ENCODE measurements at regions not wholly inside any gene's neighbourhood (a gene's known extent, or its start where the extent isn't known, plus 50 kb on each side); places are given as distances from the start of the nearest gene placed in this dataset.

- Mint-ChIP-seq H3K4me1 (ENCODE audit: low read depth) (no peaks in the 10 kb centered on the region), H3K36me3 (ENCODE audit: low read depth) (no peaks in the 10 kb centered on the region), H3K27me3 (ENCODE audit: low read depth) (peaks cover 4% of the 10 kb centered on the region), H3K9me3 (ENCODE audit: insufficient read depth) (no peaks in the 10 kb centered on the region), H3K4me3 (no peak overlapping the region), H3K27ac (no peak overlapping the region)
- DNase-seq (no peak), ATAC-seq (no peak)
- ChIA-PET CTCF (no interaction called here), POLR2A (no interaction called here)
These were observed 218.8 kb upstream of the TMPO start for GRCh38 chr12:98296462-98297079.

- CTCF ChIA-PET: no interaction called here
- Mint-ChIP-seq H3K4me3 (no peak overlapping the region), H3K36me3 (ENCODE audit: low read depth) (no peaks in the 10 kb centered on the region), H3K27ac (no peak overlapping the region), H3K9me3 (ENCODE audit: insufficient read depth) (no peaks in the 10 kb centered on the region), H3K27me3 (ENCODE audit: low read depth) (peaks cover 4% of the 10 kb centered on the region), H3K4me1 (ENCODE audit: low read depth) (no peaks in the 10 kb centered on the region)
- POLR2A ChIA-PET: no interaction called here
- ATAC-seq: no peak
- no peak for DNase-seq
These were observed 217.9 kb upstream of the TMPO start for GRCh38 chr12:98297538-98297937.

DNA sequence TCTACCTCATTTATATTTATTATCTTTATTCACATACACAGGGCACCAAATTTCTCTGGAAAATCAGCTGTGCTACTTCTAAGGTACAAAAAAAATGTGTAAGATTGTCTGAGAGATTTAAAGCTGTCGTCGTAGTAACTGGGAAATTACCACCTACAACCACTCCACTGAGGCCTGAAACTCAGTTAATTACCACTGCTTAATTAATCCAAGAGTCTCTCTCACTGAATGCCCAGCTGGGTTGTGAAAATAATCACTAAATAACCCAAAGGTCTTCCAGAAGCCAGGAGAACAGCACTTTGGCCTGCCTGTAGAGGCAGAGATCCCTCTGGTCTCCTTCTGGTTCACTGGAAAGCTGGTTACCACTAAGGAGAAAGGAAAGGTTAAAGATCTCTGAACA, 207.2 kb upstream of the TMPO start:
- ChIA-PET CTCF (no interaction called here), POLR2A (no interaction called here)
- Mint-ChIP-seq H3K27ac (no peak overlapping the region), H3K27me3 (ENCODE audit: low read depth) (peaks cover 3% of the 10 kb centered on the region), H3K9me3 (ENCODE audit: insufficient read depth) (no peaks in the 10 kb centered on the region), H3K4me3 (no peak overlapping the region), H3K4me1 (ENCODE audit: low read depth) (no peaks in the 10 kb centered on the region), H3K36me3 (ENCODE audit: low read depth) (no peaks in the 10 kb centered on the region)
- DNase-seq (no peak), ATAC-seq (no peak)

DNA sequence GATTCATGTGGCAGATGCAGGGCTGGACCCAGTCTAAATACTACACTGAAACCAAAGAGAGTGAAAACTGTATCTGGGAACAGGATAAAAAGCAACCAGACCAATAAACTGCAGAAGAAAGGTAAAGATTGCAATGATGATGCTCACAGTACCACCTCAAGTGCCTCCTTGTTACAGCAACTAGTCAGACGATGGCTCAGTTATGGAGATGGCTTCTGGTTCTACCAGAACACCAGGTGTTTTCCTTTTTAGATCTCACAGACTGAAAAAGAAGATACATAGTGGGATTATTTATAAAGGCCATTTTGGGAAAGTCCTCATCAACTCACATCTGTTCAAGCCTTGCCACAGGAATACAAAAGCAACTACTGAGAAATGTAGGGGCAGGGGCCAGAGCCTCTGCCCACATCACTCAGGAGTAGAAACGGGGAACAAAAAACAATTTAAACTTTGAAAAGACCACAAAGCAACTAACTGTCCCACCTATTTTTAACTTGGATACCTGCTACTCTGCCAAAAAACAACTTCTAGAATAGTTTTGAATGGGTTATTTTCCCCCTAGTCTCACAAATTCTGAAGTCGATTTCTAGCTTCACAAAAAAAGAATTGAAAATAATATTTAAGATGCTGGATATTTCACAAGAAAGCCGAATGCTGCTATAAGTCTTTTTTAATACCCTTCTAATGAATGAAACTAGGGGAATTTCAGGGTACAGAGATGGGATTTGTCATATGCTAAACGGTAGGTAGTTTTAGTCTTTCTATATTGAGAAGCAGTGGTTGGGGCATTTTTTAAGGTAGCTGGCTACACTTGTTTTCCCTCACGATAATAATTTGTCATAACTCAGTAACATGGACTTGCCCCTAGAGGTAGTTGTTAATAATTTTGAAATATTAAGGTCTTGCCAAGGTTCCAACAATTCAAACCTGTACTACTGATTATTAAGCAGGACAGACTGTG, 197.2 kb upstream of the TMPO start:
- DNase-seq (no peak), ATAC-seq (no peak)
- Mint-ChIP-seq H3K36me3 (ENCODE audit: low read depth) (no peaks in the 10 kb centered on the region), H3K27ac (no peak overlapping the region), H3K9me3 (ENCODE audit: insufficient read depth) (no peaks in the 10 kb centered on the region), H3K4me3 (no peak overlapping the region), H3K27me3 (ENCODE audit: low read depth) (peaks cover 15% of the 10 kb centered on the region), H3K4me1 (ENCODE audit: low read depth) (no peaks in the 10 kb centered on the region)
- ChIA-PET POLR2A (no interaction called here), CTCF (no interaction called here)

GRCh38 chr12:98319716-98320425, 195.5 kb upstream of the TMPO start:
- Mint-ChIP-seq H3K4me3 (no peak overlapping the region), H3K9me3 (ENCODE audit: insufficient read depth) (no peaks in the 10 kb centered on the region), H3K27me3 (ENCODE audit: low read depth) (peaks cover 11% of the 10 kb centered on the region), H3K27ac (no peak overlapping the region), H3K36me3 (ENCODE audit: low read depth) (no peaks in the 10 kb centered on the region), H3K4me1 (ENCODE audit: low read depth) (no peaks in the 10 kb centered on the region)
- DNase-seq: no peak
- POLR2A ChIA-PET: no interaction called here
- no peak for ATAC-seq
- CTCF ChIA-PET: no interaction called here

DNA sequence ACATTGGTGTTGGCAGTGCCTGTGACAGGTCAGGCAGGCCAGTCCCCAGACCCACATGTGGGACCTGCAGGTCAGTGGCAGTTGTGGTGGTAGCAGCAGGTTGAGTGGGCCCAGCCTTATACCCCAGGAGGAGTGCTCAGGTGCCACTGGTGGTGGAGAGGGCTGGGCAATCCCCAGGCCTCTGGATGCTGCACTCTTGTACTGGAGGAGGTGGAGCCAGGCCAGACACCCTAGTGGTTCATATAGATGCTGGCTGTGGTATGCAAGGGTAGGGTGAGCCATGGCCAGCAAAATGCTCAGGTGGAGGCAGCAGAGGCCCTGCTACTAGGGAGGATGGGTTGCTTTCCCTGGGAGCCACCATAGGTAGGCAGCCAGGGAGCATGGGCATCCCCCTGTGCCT, 190.4 kb upstream of the TMPO start:
- ChIA-PET CTCF (no interaction called here), POLR2A (no interaction called here)
- no peak overlapping the region for H3K4me3 Mint-ChIP-seq
- no peaks in the 10 kb centered on the region for H3K9me3 Mint-ChIP-seq (ENCODE audit: insufficient read depth)
- H3K27ac Mint-ChIP-seq: no peak overlapping the region
- H3K4me1 Mint-ChIP-seq (ENCODE audit: low read depth): no peaks in the 10 kb centered on the region
- ATAC-seq: no peak
- H3K36me3 Mint-ChIP-seq (ENCODE audit: low read depth): no peaks in the 10 kb centered on the region
- no peak for DNase-seq
- H3K27me3 Mint-ChIP-seq (ENCODE audit: low read depth): peaks cover 4% of the 10 kb centered on the region

GRCh38 chr12:98328467-98328866, 186.9 kb upstream of the TMPO start:
- Mint-ChIP-seq H3K4me3 (no peak overlapping the region), H3K36me3 (ENCODE audit: low read depth) (no peaks in the 10 kb centered on the region), H3K9me3 (ENCODE audit: insufficient read depth) (no peaks in the 10 kb centered on the region), H3K27ac (no peak overlapping the region), H3K4me1 (ENCODE audit: low read depth) (no peaks in the 10 kb centered on the region), H3K27me3 (ENCODE audit: low read depth) (peaks cover 2% of the 10 kb centered on the region)
- DNase-seq: no peak
- ATAC-seq: no peak
- CTCF ChIA-PET: no interaction called here
- POLR2A ChIA-PET: no interaction called here

GRCh38 chr12:98329589-98329988, 185.8 kb upstream of the TMPO start:
- Mint-ChIP-seq H3K27ac (no peak overlapping the region), H3K27me3 (ENCODE audit: low read depth) (peaks cover 2% of the 10 kb centered on the region), H3K36me3 (ENCODE audit: low read depth) (no peaks in the 10 kb centered on the region), H3K9me3 (ENCODE audit: insufficient read depth) (no peaks in the 10 kb centered on the region), H3K4me1 (ENCODE audit: low read depth) (no peaks in the 10 kb centered on the region), H3K4me3 (no peak overlapping the region)
- ChIA-PET POLR2A (no interaction called here), CTCF (no interaction called here)
- ATAC-seq (no peak), DNase-seq (no peak)

GRCh38 chr12:98332642-98333041, 182.7 kb upstream of the TMPO start:
- Mint-ChIP-seq H3K27me3 (ENCODE audit: low read depth) (peaks cover 8% of the 10 kb centered on the region), H3K36me3 (ENCODE audit: low read depth) (no peaks in the 10 kb centered on the region), H3K4me1 (ENCODE audit: low read depth) (no peaks in the 10 kb centered on the region), H3K9me3 (ENCODE audit: insufficient read depth) (no peaks in the 10 kb centered on the region), H3K27ac (no peak overlapping the region), H3K4me3 (no peak overlapping the region)
- ChIA-PET POLR2A (no interaction called here), CTCF (no interaction called here)
- no peak for ATAC-seq
- DNase-seq: no peak

DNA sequence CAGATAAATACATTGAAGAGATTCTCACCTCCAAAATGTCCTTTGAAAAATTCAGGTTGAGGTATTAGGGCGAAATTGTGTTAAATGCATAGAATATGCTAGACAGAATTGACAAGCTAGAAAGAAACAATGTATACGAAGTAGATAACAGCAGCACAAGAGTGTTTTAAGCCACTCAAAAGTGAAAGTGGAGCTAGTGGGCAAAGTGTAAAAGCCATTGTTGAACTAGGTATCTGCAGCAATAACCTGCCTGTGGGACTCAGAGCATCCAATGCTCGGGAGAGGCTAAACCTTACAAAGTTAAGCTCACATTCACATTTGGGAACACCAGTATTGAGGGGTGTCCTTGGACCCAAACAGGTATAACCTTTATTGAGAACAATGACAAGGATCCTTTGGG, 180.6 kb upstream of the TMPO start:
- Mint-ChIP-seq H3K4me3 (no peak overlapping the region), H3K27me3 (ENCODE audit: low read depth) (peaks cover 10% of the 10 kb centered on the region), H3K9me3 (ENCODE audit: insufficient read depth) (no peaks in the 10 kb centered on the region), H3K27ac (no peak overlapping the region), H3K4me1 (ENCODE audit: low read depth) (no peaks in the 10 kb centered on the region), H3K36me3 (ENCODE audit: low read depth) (no peaks in the 10 kb centered on the region)
- CTCF ChIA-PET: no interaction called here
- ATAC-seq (no peak), DNase-seq (no peak)
- POLR2A ChIA-PET: no interaction called here

DNA sequence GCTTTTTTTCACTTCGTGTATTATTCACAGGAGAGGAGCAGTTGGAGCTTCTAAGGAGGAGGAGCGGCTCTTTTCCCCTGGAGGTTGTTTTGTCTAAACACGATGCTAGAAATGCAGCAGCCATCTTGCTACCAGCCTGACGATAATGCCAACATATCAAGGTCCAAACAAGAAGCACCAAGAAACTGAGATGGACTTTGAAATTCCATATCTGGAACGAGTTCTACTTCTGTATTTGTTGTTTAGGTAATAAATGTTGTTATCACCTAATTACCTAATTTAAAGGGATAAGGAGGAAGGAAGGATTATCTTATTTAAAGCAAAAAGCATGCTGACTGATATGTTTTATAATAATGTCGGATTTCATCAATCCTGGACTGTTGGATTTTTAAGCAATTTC, 174.4 kb upstream of the TMPO start:
- POLR2A ChIA-PET: no interaction called here
- Mint-ChIP-seq H3K4me3 (no peak overlapping the region), H3K4me1 (ENCODE audit: low read depth) (no peaks in the 10 kb centered on the region), H3K9me3 (ENCODE audit: insufficient read depth) (no peaks in the 10 kb centered on the region), H3K27me3 (ENCODE audit: low read depth) (peaks cover 16% of the 10 kb centered on the region), H3K27ac (no peak overlapping the region), H3K36me3 (ENCODE audit: low read depth) (no peaks in the 10 kb centered on the region)
- DNase-seq (no peak), ATAC-seq (no peak)
- CTCF ChIA-PET: no interaction called here

DNA sequence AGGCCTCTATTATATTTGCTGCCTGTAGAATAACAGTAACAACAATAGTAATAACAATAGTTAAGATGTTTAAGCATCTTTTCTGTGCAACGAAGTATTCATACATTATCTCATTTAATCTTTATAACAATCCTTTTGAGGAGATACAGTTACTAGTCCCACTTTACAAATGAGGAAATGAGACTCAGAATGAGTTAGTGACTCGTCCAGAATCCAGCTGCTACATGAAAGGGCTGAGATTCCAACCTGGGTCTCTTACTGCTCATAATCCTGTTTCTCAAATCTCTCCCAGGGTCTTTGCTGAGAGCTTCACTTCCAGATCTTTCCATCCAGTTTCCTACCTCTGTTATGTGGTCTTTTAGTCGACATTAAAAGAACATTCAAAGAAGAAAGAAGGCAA, 173.7 kb upstream of the TMPO start:
- Mint-ChIP-seq H3K36me3 (ENCODE audit: low read depth) (no peaks in the 10 kb centered on the region), H3K4me1 (ENCODE audit: low read depth) (no peaks in the 10 kb centered on the region), H3K9me3 (ENCODE audit: insufficient read depth) (no peaks in the 10 kb centered on the region), H3K27ac (no peak overlapping the region), H3K4me3 (no peak overlapping the region), H3K27me3 (ENCODE audit: low read depth) (peaks cover 15% of the 10 kb centered on the region)
- DNase-seq (no peak), ATAC-seq (no peak)
- CTCF ChIA-PET: no interaction called here
- POLR2A ChIA-PET: no interaction called here
